GM20000 (cell line): ENCODE measurements at regions not wholly inside any gene's neighbourhood (a gene's known extent, or its start where the extent isn't known, plus 50 kb on each side); places are given as distances from the start of the nearest gene placed in this dataset.

Experiments
- DNase-seq: peaks from one replicate; pipeline ENCODE4 v3.0.0; 2012; ENCODE audit warnings: low spot score
- CTCF ChIP-seq: IDR thresholded peaks from 2 replicates; pipeline ENCODE4 v1.5.1; 2012; ENCODE audit warnings: mild to moderate bottlenecking, control low read depth; ENCODE audit errors: extremely low read depth, missing control alignments

- no peak for TF ChIP-seq CTCF
- DNase-seq, result no peak
Observed at GRCh38 chr13:33362986-33363727, 77.6 kb upstream of the STARD13 start.

GRCh38 chr13:33364192-33364591 is 78.6 kb upstream of the STARD13 start:
- no peak for TF ChIP-seq CTCF
- DNase-seq, result no peak

GRCh38 chr13:33366469-33367062 is 81.0 kb upstream of the STARD13 start:
- TF ChIP-seq CTCF, result no peak
- DNase-seq, result no peak

- no peak for DNase-seq
- no peak for TF ChIP-seq CTCF
Observed at GRCh38 chr13:33367171-33367895, 81.8 kb upstream of the STARD13 start.

- no peak for TF ChIP-seq CTCF
- DNase-seq, result peak; percentile 35
Observed at GRCh38 chr13:33367926-33368325, 82.4 kb upstream of the STARD13 start.

- no peak for TF ChIP-seq CTCF
- DNase-seq, result no peak
Observed at GRCh38 chr13:33369073-33369472, 83.5 kb upstream of the STARD13 start.

- no peak for DNase-seq
- no peak for TF ChIP-seq CTCF
Observed at GRCh38 chr13:33372251-33372919, 86.8 kb upstream of the STARD13 start.
